22Rv1 (cell line): ENCODE measurements at regions not wholly inside any gene's neighbourhood (a gene's known extent, or its start where the extent isn't known, plus 50 kb on each side); places are given as distances from the start of the nearest gene placed in this dataset.

Experiments used
- H3K27ac ChIP-seq: fragments of 450-650 bp; 2 replicates; pipeline ENCODE4 v1.5.1; 2017
- ZFX ChIP-seq: fragments of 450-650 bp; IDR thresholded peaks from 2 replicates; pipeline ENCODE4 v1.6.1; 2017; ENCODE audit warnings: antibody characterized with exemption, borderline replicate concordance
- TF ChIP-seq, protein P1 (sequence below): fragments of 450-650 bp; IDR thresholded peaks from 2 replicates; pipeline ENCODE4 v1.5.1; 2017; ENCODE audit warnings: mild to moderate bottlenecking

DNA sequence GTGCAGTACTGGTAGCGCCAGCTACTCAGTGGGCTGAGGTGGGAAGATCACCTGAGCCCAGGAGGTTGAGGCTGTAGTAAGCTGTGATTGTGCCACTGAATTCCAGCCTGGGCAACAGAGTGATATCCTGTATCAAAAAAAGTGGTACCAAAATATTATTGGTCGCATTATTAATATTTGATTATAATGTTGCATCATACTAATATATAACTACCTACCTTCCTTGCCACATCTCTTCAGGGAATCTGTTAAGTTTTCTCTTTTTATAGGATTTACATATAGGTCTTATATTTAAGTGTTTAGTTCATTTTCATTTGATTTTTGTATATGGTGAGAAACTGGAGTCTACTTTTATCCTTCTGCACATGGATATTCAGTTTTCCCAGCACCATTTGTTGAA, 66.3 kb upstream of the PHACTR3 start:
- TF ChIP-seq, protein P1, sequence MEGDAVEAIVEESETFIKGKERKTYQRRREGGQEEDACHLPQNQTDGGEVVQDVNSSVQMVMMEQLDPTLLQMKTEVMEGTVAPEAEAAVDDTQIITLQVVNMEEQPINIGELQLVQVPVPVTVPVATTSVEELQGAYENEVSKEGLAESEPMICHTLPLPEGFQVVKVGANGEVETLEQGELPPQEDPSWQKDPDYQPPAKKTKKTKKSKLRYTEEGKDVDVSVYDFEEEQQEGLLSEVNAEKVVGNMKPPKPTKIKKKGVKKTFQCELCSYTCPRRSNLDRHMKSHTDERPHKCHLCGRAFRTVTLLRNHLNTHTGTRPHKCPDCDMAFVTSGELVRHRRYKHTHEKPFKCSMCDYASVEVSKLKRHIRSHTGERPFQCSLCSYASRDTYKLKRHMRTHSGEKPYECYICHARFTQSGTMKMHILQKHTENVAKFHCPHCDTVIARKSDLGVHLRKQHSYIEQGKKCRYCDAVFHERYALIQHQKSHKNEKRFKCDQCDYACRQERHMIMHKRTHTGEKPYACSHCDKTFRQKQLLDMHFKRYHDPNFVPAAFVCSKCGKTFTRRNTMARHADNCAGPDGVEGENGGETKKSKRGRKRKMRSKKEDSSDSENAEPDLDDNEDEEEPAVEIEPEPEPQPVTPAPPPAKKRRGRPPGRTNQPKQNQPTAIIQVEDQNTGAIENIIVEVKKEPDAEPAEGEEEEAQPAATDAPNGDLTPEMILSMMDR: no peak
- no peak for TF ChIP-seq ZFX
- H3K27ac ChIP-seq: no peak overlapping the region

GRCh38 chr20:59547596-59547995, 56.7 kb upstream of the PHACTR3 start:
- TF ChIP-seq, protein P1: no peak
- no peak for TF ChIP-seq ZFX
- H3K27ac ChIP-seq: no peak overlapping the region
